Stomach smooth muscle (tissue), 2 donors: ENCODE measurements at regions not wholly inside any gene's neighbourhood (a gene's known extent, or its start where the extent isn't known, plus 50 kb on each side); places are given as distances from the start of the nearest gene placed in this dataset.

Experiments used
- H3K27ac ChIP-seq: one replicate; pipeline ENCODE4 v1.7.0; 2013; ENCODE audit warnings: mild to moderate bottlenecking, low read length, inconsistent platforms
- H3K27me3 ChIP-seq, 2 donors: one replicate each; pipeline ENCODE4 v1.7.0; 2013; ENCODE audit warnings: low read length in 2 of 2; ENCODE audit not compliant: insufficient read depth in 2 of 2, control insufficient read depth in 1 of 2
- H3K36me3 ChIP-seq, 2 donors: one replicate each; pipeline ENCODE4 v1.7.0; 2013; ENCODE audit warnings: low read length in 2 of 2; ENCODE audit not compliant: control insufficient read depth in 2 of 2, insufficient read depth in 2 of 2
- H3K4me1 ChIP-seq: one replicate; pipeline ENCODE4 v1.7.0; 2013; ENCODE audit warnings: low read length; ENCODE audit not compliant: control insufficient read depth, insufficient read depth
- H3K4me3 ChIP-seq, 2 donors: one replicate each; pipeline ENCODE4 v1.7.0; 2013; ENCODE audit warnings: low read length in 2 of 2
- H3K9ac ChIP-seq, 2 donors: one replicate each; pipeline ENCODE4 v1.7.0; 2013; ENCODE audit warnings: low read length in 2 of 2, mild to moderate bottlenecking in 1 of 2
- H3K9me3 ChIP-seq, 2 donors: one replicate each; pipeline ENCODE4 v1.7.0; 2013; ENCODE audit warnings: low read length in 2 of 2; ENCODE audit not compliant: control insufficient read depth in 2 of 2
- donor health status: healthy.
- donor health status: Pancreatic carcinoma.

DNA sequence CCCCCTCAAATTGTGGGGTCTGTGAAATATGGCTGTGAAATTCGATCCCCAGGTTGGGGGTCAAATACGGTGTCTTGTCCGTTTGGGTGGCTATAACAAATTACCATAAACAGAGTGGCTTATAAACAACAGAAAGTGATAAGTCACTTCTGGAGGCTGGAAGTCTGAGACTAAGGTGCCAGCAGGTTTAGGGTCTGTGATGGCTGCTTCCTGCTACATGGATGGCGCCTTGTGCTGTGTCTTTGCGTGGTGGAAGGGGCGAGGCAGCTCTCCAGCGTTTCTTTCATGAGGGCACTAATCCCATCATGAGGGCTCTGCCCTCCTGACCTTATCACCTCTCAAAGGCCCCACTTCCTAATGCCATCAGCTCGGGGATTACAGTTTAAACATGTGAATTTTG, 120.0 kb downstream of the IRF8 start:
- H3K9me3 ChIP-seq, result peaks cover 5 to 7% of the 10 kb centered on the region in 2 donors
- peaks cover 0 to 9% of the 10 kb centered on the region in 2 donors for H3K27me3 ChIP-seq
- H3K4me3 ChIP-seq, result peak overlapping the region in 1 of 2 donors; percentile 22
- no peak overlapping the region for H3K9ac ChIP-seq
- peaks cover 18% of the 10 kb centered on the region for H3K4me1 ChIP-seq
- no peak overlapping the region for H3K27ac ChIP-seq
- H3K36me3 ChIP-seq, result no peaks in the 10 kb centered on the region

- H3K9me3 ChIP-seq, result peaks cover 5 to 8% of the 10 kb centered on the region in 2 donors
- peaks cover 18% of the 10 kb centered on the region for H3K4me1 ChIP-seq
- H3K4me3 ChIP-seq, result no peak overlapping the region
- no peak overlapping the region for H3K9ac ChIP-seq
- H3K36me3 ChIP-seq, result no peaks in the 10 kb centered on the region
- H3K27me3 ChIP-seq, result peaks cover 0 to 9% of the 10 kb centered on the region in 2 donors
- no peak overlapping the region for H3K27ac ChIP-seq
Measured at GRCh38 chr16:86019446-86020047, 120.6 kb downstream of the IRF8 start.

DNA sequence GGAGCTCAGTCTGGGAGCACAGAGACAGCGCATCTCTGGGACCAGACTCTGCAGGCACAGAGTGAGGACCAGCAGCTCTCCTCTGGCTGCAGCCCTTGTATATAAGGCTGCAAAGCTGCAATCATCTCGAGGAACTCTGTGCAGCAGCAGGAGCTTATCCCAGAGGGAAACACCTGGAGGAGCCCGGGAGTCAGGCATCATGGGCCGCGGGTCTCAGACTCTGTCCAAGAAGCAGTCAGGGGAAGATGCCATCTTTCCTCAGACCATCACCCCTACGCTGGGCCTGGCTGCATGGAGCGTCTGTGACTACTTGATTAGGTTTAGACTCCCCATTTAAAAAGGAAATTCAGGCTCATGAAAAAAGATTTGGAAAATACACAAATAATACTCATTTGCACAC, 122.0 kb downstream of the IRF8 start:
- Histone ChIP-seq H3K9me3 (peaks cover 5 to 16% of the 10 kb centered on the region in 2 donors), H3K9ac (no peak overlapping the region), H3K27me3 (peaks cover 0 to 9% of the 10 kb centered on the region in 2 donors), H3K4me1 (peaks cover 18% of the 10 kb centered on the region), H3K36me3 (no peaks in the 10 kb centered on the region), H3K27ac (no peak overlapping the region), H3K4me3 (no peak overlapping the region)

DNA sequence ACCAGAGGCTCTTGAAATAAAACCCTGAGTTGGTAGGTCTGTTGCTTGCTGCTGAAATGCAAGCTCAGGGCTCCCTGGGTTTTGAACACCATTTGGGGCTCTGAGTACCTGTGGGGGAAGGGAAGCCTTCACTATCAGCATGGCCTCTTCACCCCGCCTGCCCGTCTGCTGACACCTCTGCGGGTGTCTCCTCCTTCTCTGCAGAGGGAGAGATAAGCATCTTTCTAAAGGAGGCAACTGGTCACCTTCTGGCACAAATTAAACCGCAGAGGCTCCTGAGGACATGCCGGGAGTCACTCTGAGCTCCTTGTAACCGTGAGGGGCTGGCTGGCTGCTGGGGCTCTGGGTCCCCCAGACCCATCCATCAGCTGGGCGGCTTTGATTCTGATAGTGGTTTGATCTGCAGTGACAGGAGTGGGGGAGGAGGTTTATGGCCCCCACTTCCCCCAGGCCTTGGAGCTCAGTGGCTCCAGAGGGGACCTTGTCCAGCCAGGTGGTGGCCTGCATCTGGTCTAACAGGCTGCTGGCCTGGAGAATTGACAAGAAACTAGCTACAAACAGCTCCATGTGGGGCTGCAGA, 123.5 kb downstream of the IRF8 start:
- Histone ChIP-seq H3K9me3 (peaks cover 5 to 16% of the 10 kb centered on the region in 2 donors), H3K9ac (no peak overlapping the region), H3K27me3 (peaks cover 0 to 5% of the 10 kb centered on the region in 2 donors), H3K36me3 (no peaks in the 10 kb centered on the region), H3K27ac (no peak overlapping the region), H3K4me1 (peaks cover 14% of the 10 kb centered on the region), H3K4me3 (no peak overlapping the region)

- Histone ChIP-seq H3K4me3 (no peak overlapping the region), H3K27ac (no peak overlapping the region), H3K9me3 (peaks cover 5 to 16% of the 10 kb centered on the region in 2 donors), H3K27me3 (peaks cover 4 to 7% of the 10 kb centered on the region in 2 donors), H3K9ac (no peak overlapping the region), H3K4me1 (peaks cover 4% of the 10 kb centered on the region), H3K36me3 (no peaks in the 10 kb centered on the region)
Measured at GRCh38 chr16:86024210-86024609, 125.2 kb downstream of the IRF8 start.

DNA sequence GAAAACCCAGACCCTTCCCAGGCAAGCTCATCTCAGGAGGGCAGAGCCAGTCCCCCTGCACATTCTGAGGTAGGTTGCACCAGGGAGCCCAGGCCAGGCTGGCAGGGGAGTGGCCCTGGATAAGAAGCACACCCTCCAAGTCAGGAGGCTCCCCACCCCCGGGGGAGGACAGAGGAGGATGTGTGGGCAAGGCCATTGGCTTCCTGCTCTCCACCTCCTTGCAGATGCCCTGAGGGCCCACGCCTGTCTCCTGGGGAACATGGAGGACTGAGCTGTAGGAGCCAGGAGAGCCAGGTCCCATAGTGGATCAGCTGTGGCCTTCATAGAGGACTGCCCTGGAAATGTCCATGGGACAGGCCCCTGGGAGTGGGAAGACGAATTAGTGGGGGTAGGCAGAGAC, 126.7 kb downstream of the IRF8 start:
- H3K9ac ChIP-seq, result no peak overlapping the region
- peaks cover 5 to 9% of the 10 kb centered on the region in 2 donors for H3K9me3 ChIP-seq
- no peaks in the 10 kb centered on the region for H3K36me3 ChIP-seq
- H3K4me1 ChIP-seq, result peaks cover 9% of the 10 kb centered on the region
- no peak overlapping the region for H3K27ac ChIP-seq
- no peak overlapping the region for H3K4me3 ChIP-seq
- peaks cover 3 to 5% of the 10 kb centered on the region in 2 donors for H3K27me3 ChIP-seq

- peaks cover 5 to 9% of the 10 kb centered on the region in 2 donors for H3K9me3 ChIP-seq
- H3K27me3 ChIP-seq, result peaks cover 2 to 7% of the 10 kb centered on the region in 2 donors
- no peaks in the 10 kb centered on the region for H3K36me3 ChIP-seq
- no peak overlapping the region for H3K27ac ChIP-seq
- H3K4me3 ChIP-seq, result no peak overlapping the region
- H3K4me1 ChIP-seq, result peaks cover 9% of the 10 kb centered on the region
- no peak overlapping the region for H3K9ac ChIP-seq
Measured at GRCh38 chr16:86026171-86026910, 127.4 kb downstream of the IRF8 start.

- no peaks in the 10 kb centered on the region for H3K36me3 ChIP-seq
- H3K4me3 ChIP-seq, result no peak overlapping the region
- H3K27ac ChIP-seq, result no peak overlapping the region
- H3K27me3 ChIP-seq, result peaks cover 2 to 7% of the 10 kb centered on the region in 2 donors
- peaks cover 9% of the 10 kb centered on the region for H3K4me1 ChIP-seq
- H3K9me3 ChIP-seq, result peaks cover 5 to 9% of the 10 kb centered on the region in 2 donors
- H3K9ac ChIP-seq, result no peak overlapping the region
Measured at GRCh38 chr16:86026916-86027315, 128.0 kb downstream of the IRF8 start.

- Histone ChIP-seq H3K36me3 (no peaks in the 10 kb centered on the region), H3K9me3 (peaks cover 5 to 9% of the 10 kb centered on the region in 2 donors), H3K4me1 (peaks cover 12% of the 10 kb centered on the region), H3K9ac (no peak overlapping the region), H3K4me3 (no peak overlapping the region), H3K27me3 (peaks cover 2 to 7% of the 10 kb centered on the region in 2 donors), H3K27ac (no peak overlapping the region)
Measured at GRCh38 chr16:86027373-86028126, 128.6 kb downstream of the IRF8 start.

DNA sequence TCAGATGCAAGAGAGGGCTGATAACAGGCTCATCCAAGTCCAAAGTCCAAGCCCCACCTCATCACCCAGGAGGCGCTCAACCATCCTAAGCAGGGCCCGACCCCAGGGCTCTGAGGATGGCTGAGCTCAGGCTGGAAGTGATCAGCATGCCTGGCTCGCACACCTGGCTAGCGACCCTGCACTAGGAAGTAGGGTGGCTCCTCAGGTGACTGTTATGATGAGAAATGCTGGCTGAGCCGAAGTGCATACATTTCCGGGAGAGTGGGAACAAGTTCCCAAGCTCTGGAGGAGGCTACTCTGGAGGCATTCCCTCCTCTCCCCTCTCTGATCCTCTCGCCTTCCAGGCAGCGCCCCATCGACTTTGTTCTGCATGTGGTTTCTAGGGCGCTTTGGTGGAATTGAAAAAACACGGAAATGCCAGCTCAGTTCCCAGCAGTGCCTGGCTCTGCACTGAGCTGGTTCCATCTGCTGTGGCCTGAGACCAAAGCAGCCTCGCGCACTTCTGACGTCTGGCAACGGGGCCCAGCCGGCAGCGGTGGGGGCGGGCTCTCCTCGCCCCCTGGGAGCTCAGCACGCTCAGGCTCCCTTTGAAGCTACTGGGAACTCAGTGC, 130.3 kb downstream of the IRF8 start:
- no peaks in the 10 kb centered on the region for H3K36me3 ChIP-seq
- H3K4me3 ChIP-seq, result no peak overlapping the region
- H3K9ac ChIP-seq, result no peak overlapping the region
- peaks cover 23% of the 10 kb centered on the region for H3K4me1 ChIP-seq
- H3K27ac ChIP-seq, result no peak overlapping the region
- H3K27me3 ChIP-seq, result peaks cover 2 to 7% of the 10 kb centered on the region in 2 donors
- peaks cover 0 to 9% of the 10 kb centered on the region in 2 donors for H3K9me3 ChIP-seq
